PC-3 (cell line): ENCODE measurements at regions not wholly inside any gene's neighbourhood (a gene's known extent, or its start where the extent isn't known, plus 50 kb on each side); places are given as distances from the start of the nearest gene placed in this dataset.

ENCODE experiments used
- ATAC-seq: fragments of 200-7000 bp; cut with Tn5 transposase; 2 replicates; pipeline ENCODE4 v1.9.1; 2020; ENCODE audit warnings: mild to moderate bottlenecking, moderate library complexity
- BruUV-seq: library from RNA; stranded (reverse); fragments of 400-500 nt; replicated peaks from 2 replicates; lab custom pipeline; 2021; lab: Mats Ljungman, UMichigan
- CTCF ChIA-PET: fragments of 300-600 bp; sonication (Branson Sonifier 250); formaldehyde crosslinking; loops from one replicate; lab custom pipeline; 2022; ENCODE audit warnings: antibody characterized with exemption; lab: Charles Lee
- POLR2A ChIA-PET: fragments of 300-600 bp; sonication (Branson Sonifier 250); formaldehyde crosslinking; loops from one replicate; lab custom pipeline; 2022; ENCODE audit warnings: antibody characterized with exemption; ENCODE audit not compliant: unreplicated experiment; lab: Charles Lee
- DNase-seq: peaks from one replicate; pipeline ENCODE4 v3.0.0-alpha.2; 2015
- H2AFZ ChIP-seq: fragments of 300-600 bp; sonication (generic); 2 replicates; pipeline ENCODE4 v1.6.0; 2016; ENCODE audit warnings: antibody characterized with exemption, low read length
- H3F3A ChIP-seq: fragments of 300-600 bp; sonication (generic); one replicate; pipeline ENCODE4 v1.6.0; 2017; ENCODE audit warnings: antibody characterized with exemption, low read length, control low read depth, mild to moderate bottlenecking; ENCODE audit not compliant: unreplicated experiment
- H3K27ac ChIP-seq: fragments of 300-600 bp; sonication (generic); 2 replicates; pipeline ENCODE4 v1.5.1; 2016; ENCODE audit warnings: mild to moderate bottlenecking, low read length
- H3K27me3 ChIP-seq: fragments of 300-600 bp; sonication (generic); 2 replicates; pipeline ENCODE4 v1.6.1; 2016; ENCODE audit warnings: low read length, mixed read lengths
- H3K36me3 ChIP-seq: fragments of 300-600 bp; sonication (generic); 2 replicates; pipeline ENCODE4 v1.6.1; 2016; ENCODE audit warnings: low read depth, mixed run types, low read length, mixed read lengths
- H3K4me1 ChIP-seq: fragments of 300-600 bp; sonication (generic); 2 replicates; pipeline ENCODE4 v1.5.1; 2016; ENCODE audit warnings: low read length; ENCODE audit not compliant: insufficient read depth
- H3K4me2 ChIP-seq: fragments of 300-600 bp; sonication (generic); 2 replicates; pipeline ENCODE4 v1.6.0; 2016; ENCODE audit warnings: low read length
- H3K4me3 ChIP-seq: fragments of 300-600 bp; sonication (generic); 2 replicates; pipeline ENCODE4 v1.5.1; 2016; ENCODE audit warnings: mild to moderate bottlenecking, low read length, mixed read lengths
- H3K79me2 ChIP-seq: fragments of 300-600 bp; sonication (generic); 2 replicates; pipeline ENCODE4 v1.6.1; 2017; ENCODE audit warnings: low read length, mixed read lengths
- H3K9ac ChIP-seq: fragments of 300-600 bp; sonication (generic); 2 replicates; pipeline ENCODE4 v1.6.0; 2016; ENCODE audit warnings: mild to moderate bottlenecking, low read length
- H3K9me2 ChIP-seq: fragments of 300-600 bp; sonication (generic); replicated peaks from 2 replicates; pipeline ENCODE4 v1.6.1; 2016; ENCODE audit warnings: mixed run types, low read length, mixed read lengths
- H3K9me3 ChIP-seq: fragments of 300-600 bp; sonication (generic); 2 replicates; pipeline ENCODE4 v1.6.1; 2016; ENCODE audit warnings: low read length, mixed read lengths
- H4K20me1 ChIP-seq: fragments of 300-600 bp; sonication (generic); 2 replicates; pipeline ENCODE4 v1.6.1; 2016; ENCODE audit warnings: low read length, mixed read lengths
- CTCF ChIP-seq: fragments of 300-600 bp; sonication (generic); conservative IDR thresholded peaks from 2 replicates; pipeline ENCODE4 v1.5.1; 2017; ENCODE audit warnings: antibody characterized with exemption, low read depth, mild to moderate bottlenecking, low read length
- EZH2 ChIP-seq: fragments of 300-600 bp; sonication (generic); IDR thresholded peaks from one replicate; pipeline ENCODE4 v1.6.1; 2017; ENCODE audit warnings: antibody characterized with exemption, mild to moderate bottlenecking, low read length; ENCODE audit not compliant: unreplicated experiment
- EZH2phosphoT487 ChIP-seq: fragments of 300-600 bp; sonication (generic); IDR thresholded peaks from 2 replicates; pipeline ENCODE4 v1.6.1; 2018; ENCODE audit warnings: mild to moderate bottlenecking, antibody characterized with exemption, low read length, borderline replicate concordance
- intact Hi-C: fragments of 100-400 bp; cut with micrococcal nuclease; formaldehyde crosslinking; loops from 2 replicates; pipeline ENCODE4 v1.9.0; 2023

DNA sequence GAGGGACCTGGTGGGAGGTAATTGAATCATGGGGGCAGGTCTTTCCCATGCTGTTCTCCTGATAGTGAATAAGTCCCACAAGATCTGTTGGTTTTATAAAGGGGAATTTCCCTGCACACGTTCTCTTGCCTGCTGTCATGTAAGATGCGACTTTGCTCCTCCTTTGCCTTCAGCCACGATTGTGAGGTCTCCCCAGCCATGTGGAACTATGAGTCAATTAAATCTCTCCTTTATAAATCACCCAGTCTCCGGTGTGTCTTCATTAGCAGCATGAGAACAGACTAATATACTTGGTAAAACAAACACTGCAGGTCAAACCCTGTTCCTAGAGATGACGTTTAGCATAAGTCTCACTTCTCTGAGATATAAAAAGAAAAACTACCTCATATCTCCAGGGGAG, 148.3 kb downstream of the MATN1 start:
- H3F3A ChIP-seq = no peaks in the 10 kb centered on the region
- ChIA-PET POLR2A (no interaction called here), CTCF (no interaction called here)
- no peak overlapping the region for H3K9ac ChIP-seq
- H4K20me1 ChIP-seq = no peaks in the 10 kb centered on the region
- no peak for TF ChIP-seq CTCF
- TF ChIP-seq EZH2 = no peak
- no peak for TF ChIP-seq EZH2phosphoT487
- no peaks in the 10 kb centered on the region for H3K79me2 ChIP-seq
- BruUV-seq = no TSS peak
- no peaks in the 10 kb centered on the region for H3K9me3 ChIP-seq
- DNase-seq (no peak), ATAC-seq (no peak)
- peaks cover 19% of the 10 kb centered on the region for H3K27me3 ChIP-seq
- no peak overlapping the region for H3K4me2 ChIP-seq
- no peaks in the 10 kb centered on the region for H3K4me1 ChIP-seq
- H3K9me2 ChIP-seq = no peaks in the 10 kb centered on the region
- no peak overlapping the region for H3K4me3 ChIP-seq
- H3K27ac ChIP-seq = no peak overlapping the region
- intact Hi-C loops = no loop called here
- no peak overlapping the region for H2AFZ ChIP-seq
- H3K36me3 ChIP-seq = no peaks in the 10 kb centered on the region

GRCh38 chr1:30572192-30572591, 151.2 kb downstream of the MATN1 start:
- BruUV-seq = no TSS peak
- intact Hi-C loops = no loop called here
- POLR2A ChIA-PET = no interaction called here

DNA sequence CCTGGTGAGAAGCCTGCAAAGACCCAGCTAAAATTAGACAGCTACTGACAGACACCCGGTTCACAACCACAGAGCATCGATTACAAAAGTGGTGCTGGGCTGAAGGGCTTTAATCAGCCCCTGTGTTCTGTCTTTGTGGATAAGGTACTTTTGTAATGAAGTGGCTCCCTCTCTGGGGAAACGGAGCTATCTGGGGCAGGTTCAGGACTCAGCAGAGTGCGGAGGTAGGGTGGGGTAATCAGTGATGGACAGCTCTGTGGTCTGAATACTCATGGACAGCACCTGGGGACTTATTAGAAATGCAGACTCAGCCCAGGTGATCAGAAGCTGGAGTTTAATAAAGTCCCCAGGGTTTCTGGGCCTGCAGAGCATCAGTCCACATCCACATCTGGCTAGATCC, 152.0 kb downstream of the MATN1 start:
- Histone ChIP-seq H3K9ac (no peak overlapping the region), H3K9me3 (no peaks in the 10 kb centered on the region), H3K27me3 (peaks cover 16% of the 10 kb centered on the region), H3K4me1 (no peaks in the 10 kb centered on the region), H3K4me3 (no peak overlapping the region), H3K79me2 (no peaks in the 10 kb centered on the region), H3K4me2 (no peak overlapping the region), H3K9me2 (no peaks in the 10 kb centered on the region), H4K20me1 (no peaks in the 10 kb centered on the region), H3F3A (no peaks in the 10 kb centered on the region), H2AFZ (no peak overlapping the region), H3K27ac (no peak overlapping the region), H3K36me3 (no peaks in the 10 kb centered on the region)
- intact Hi-C loops = no loop called here
- ChIA-PET POLR2A (no interaction called here), CTCF (no interaction called here)
- no peak for DNase-seq
- BruUV-seq = no TSS peak
- TF ChIP-seq EZH2 = no peak
- ATAC-seq = no peak

More at GRCh38 chr1:30572192-30572591, 151.2 kb downstream of the MATN1 start:
- no peaks in the 10 kb centered on the region for H4K20me1 ChIP-seq
- H3K27ac ChIP-seq = no peak overlapping the region
- H3K27me3 ChIP-seq = peaks cover 19% of the 10 kb centered on the region
- no peaks in the 10 kb centered on the region for H3K9me2 ChIP-seq
- no peak overlapping the region for H3K4me2 ChIP-seq
- DNase-seq (no peak), ATAC-seq (no peak)
- H3K36me3 ChIP-seq = no peaks in the 10 kb centered on the region
- no peak for TF ChIP-seq CTCF
- H3F3A ChIP-seq = no peaks in the 10 kb centered on the region
- H3K79me2 ChIP-seq = no peaks in the 10 kb centered on the region
- CTCF ChIA-PET = no interaction called here
- no peaks in the 10 kb centered on the region for H3K4me1 ChIP-seq
- no peaks in the 10 kb centered on the region for H3K9me3 ChIP-seq
- no peak overlapping the region for H2AFZ ChIP-seq
- no peak overlapping the region for H3K9ac ChIP-seq
- H3K4me3 ChIP-seq = no peak overlapping the region
